Smooth muscle cell (in vitro differentiated cells): ENCODE measurements at regions not wholly inside any gene's neighbourhood (a gene's known extent, or its start where the extent isn't known, plus 50 kb on each side); places are given as distances from the start of the nearest gene placed in this dataset.

ENCODE experiments used
- DNase-seq: peaks from one replicate; lab custom pipeline; 2025; ENCODE audit not compliant: unreplicated experiment; lab: John Stamatoyannopoulos, UW
- H2AFZ ChIP-seq: fragments of 200-600 bp; sonication (generic); 2 replicates; pipeline ENCODE4 v1.6.0; 2016; ENCODE audit warnings: antibody characterized with exemption, low read depth, mild to moderate bottlenecking
- H3F3A ChIP-seq: fragments of 200-600 bp; sonication (generic); 2 replicates; pipeline ENCODE4 v1.6.0; 2017; ENCODE audit warnings: antibody characterized with exemption, low read depth
- H3K27ac ChIP-seq: fragments of 200-600 bp; sonication (generic); 2 replicates; pipeline ENCODE4 v1.5.1; 2016; ENCODE audit warnings: low read depth, mild to moderate bottlenecking
- H3K27me3 ChIP-seq: fragments of 200-600 bp; sonication (generic); 2 replicates; pipeline ENCODE4 v1.6.1; 2016; ENCODE audit warnings: low read depth, mild to moderate bottlenecking
- H3K36me3 ChIP-seq: fragments of 200-600 bp; sonication (generic); 2 replicates; pipeline ENCODE4 v1.5.1; 2016; ENCODE audit warnings: low read depth
- H3K4me1 ChIP-seq: fragments of 200-600 bp; sonication (generic); 2 replicates; pipeline ENCODE4 v1.5.1; 2016; ENCODE audit warnings: low read depth
- H3K4me2 ChIP-seq: fragments of 200-600 bp; sonication (generic); 2 replicates; pipeline ENCODE4 v1.6.0; 2016; ENCODE audit warnings: mild to moderate bottlenecking
- H3K4me3 ChIP-seq: fragments of 200-600 bp; sonication (generic); 2 replicates; pipeline ENCODE4 v1.5.1; 2016; ENCODE audit warnings: mild to moderate bottlenecking
- H3K79me2 ChIP-seq: fragments of 200-600 bp; sonication (generic); 2 replicates; pipeline ENCODE4 v1.6.0; 2016; ENCODE audit warnings: low read depth, mild to moderate bottlenecking
- H3K9ac ChIP-seq: fragments of 200-600 bp; sonication (generic); 2 replicates; pipeline ENCODE4 v1.6.0; 2016; ENCODE audit warnings: low read depth
- H3K9me3 ChIP-seq: fragments of 200-600 bp; sonication (generic); replicated peaks from 2 replicates; pipeline ENCODE4 v1.5.1; 2016; ENCODE audit warnings: low read depth
- H4K20me1 ChIP-seq: fragments of 200-600 bp; sonication (generic); 2 replicates; pipeline ENCODE4 v1.6.0; 2016; ENCODE audit warnings: low read depth
- WGBS: methylation state at CpG from one replicate; pipeline ENCODE4 v1.1.7; 2016; ENCODE audit warnings: low lambda C conversion rate; 5-methylcytosine and 5-hydroxymethylcytosine counted together
- TF ChIP-seq, protein P1 (sequence below): fragments of 200-600 bp; sonication (generic); IDR thresholded peaks from 2 replicates; pipeline ENCODE4 v1.5.1; 2017; ENCODE audit warnings: borderline replicate concordance, mild to moderate bottlenecking, antibody characterized with exemption; ENCODE audit not compliant: insufficient read depth, poor library complexity, severe bottlenecking

DNA sequence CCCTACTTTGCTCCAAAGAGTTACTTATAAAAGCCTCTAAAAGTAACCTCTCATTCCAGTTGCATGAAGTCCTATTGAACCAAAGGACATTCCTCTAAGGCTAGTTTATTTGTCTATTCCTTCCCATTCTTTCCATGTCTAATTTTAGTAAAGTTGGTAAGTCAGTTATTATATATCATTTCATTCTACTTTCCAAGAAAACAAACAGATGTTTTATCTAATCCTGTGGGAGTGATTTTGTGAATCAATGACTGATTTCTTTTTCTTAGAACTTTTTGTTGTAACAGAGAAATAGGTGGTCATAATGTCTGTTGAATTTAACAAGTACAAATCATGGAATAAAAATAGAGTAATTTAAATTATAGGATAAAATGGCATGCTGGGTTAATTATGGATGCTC lies 286.3 kb downstream of the FSIP2 start:
- Histone ChIP-seq H3K4me2 (no peak overlapping the region), H3K9ac (no peak overlapping the region), H3F3A (no peaks in the 10 kb centered on the region), H3K4me1 (no peaks in the 10 kb centered on the region), H3K9me3 (no peaks in the 10 kb centered on the region), H2AFZ (no peak overlapping the region), H3K27ac (no peak overlapping the region), H4K20me1 (no peaks in the 10 kb centered on the region), H3K4me3 (no peak overlapping the region), H3K27me3 (no peaks in the 10 kb centered on the region), H3K36me3 (no peaks in the 10 kb centered on the region), H3K79me2 (no peaks in the 10 kb centered on the region)
- DNase-seq, result no peak
- TF ChIP-seq, protein P1, sequence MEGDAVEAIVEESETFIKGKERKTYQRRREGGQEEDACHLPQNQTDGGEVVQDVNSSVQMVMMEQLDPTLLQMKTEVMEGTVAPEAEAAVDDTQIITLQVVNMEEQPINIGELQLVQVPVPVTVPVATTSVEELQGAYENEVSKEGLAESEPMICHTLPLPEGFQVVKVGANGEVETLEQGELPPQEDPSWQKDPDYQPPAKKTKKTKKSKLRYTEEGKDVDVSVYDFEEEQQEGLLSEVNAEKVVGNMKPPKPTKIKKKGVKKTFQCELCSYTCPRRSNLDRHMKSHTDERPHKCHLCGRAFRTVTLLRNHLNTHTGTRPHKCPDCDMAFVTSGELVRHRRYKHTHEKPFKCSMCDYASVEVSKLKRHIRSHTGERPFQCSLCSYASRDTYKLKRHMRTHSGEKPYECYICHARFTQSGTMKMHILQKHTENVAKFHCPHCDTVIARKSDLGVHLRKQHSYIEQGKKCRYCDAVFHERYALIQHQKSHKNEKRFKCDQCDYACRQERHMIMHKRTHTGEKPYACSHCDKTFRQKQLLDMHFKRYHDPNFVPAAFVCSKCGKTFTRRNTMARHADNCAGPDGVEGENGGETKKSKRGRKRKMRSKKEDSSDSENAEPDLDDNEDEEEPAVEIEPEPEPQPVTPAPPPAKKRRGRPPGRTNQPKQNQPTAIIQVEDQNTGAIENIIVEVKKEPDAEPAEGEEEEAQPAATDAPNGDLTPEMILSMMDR, result no peak

DNA sequence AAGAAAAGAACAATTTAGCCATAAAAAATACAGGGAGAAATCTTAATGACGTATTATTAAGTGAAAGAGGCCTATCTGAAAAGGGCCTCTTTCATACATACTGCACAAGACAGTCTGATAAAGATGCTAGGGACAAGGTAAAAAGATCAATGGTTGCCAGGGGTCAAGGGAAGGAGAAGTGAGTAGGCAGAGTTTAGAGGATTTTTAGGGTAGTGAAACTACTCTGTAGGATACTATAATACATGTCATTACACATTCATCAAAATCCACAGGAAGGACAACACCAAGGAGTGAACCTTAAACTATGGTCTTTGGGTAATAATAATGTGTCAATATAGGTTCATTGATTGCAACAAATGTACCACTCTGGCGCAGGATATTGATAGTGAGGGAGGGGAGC lies 289.3 kb downstream of the FSIP2 start:
- TF ChIP-seq, protein P1, result no peak
- Histone ChIP-seq H3K36me3 (no peaks in the 10 kb centered on the region), H3K27me3 (no peaks in the 10 kb centered on the region), H3K27ac (no peak overlapping the region), H2AFZ (no peak overlapping the region), H3K4me1 (no peaks in the 10 kb centered on the region), H3F3A (no peaks in the 10 kb centered on the region), H4K20me1 (no peaks in the 10 kb centered on the region), H3K4me2 (no peak overlapping the region), H3K9ac (no peak overlapping the region), H3K9me3 (no peaks in the 10 kb centered on the region), H3K79me2 (no peaks in the 10 kb centered on the region), H3K4me3 (no peak overlapping the region)
- no peak for DNase-seq
- WGBS, result 95% methylated on average over 2 of the region's 2 CpGs

DNA sequence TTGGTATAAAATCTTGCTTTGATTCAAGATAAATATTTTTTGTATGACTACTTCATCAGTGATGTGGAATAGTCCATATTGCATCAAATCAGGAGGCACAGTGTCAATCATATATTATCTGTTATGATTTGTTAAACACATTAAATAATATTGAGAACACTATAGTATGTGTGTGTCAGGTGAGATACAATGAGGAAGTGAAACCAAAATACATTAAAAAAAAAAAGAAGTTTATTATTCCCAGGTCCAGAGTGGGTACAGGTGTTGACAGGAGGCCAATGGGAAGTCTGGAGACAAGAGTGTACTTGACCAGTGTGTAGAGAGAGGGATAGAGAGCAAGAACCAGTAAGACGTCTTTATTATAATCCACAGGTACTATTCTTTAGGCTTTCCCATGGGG lies 292.6 kb downstream of the FSIP2 start:
- TF ChIP-seq, protein P1, result no peak
- H3K4me2 ChIP-seq, result no peak overlapping the region
- no peaks in the 10 kb centered on the region for H3K79me2 ChIP-seq
- H3K4me3 ChIP-seq, result no peak overlapping the region
- no peaks in the 10 kb centered on the region for H3K4me1 ChIP-seq
- H3K27me3 ChIP-seq, result no peaks in the 10 kb centered on the region
- no peaks in the 10 kb centered on the region for H4K20me1 ChIP-seq
- H3K9me3 ChIP-seq, result no peaks in the 10 kb centered on the region
- H2AFZ ChIP-seq, result no peak overlapping the region
- H3K9ac ChIP-seq, result no peak overlapping the region
- 95% methylated on average over 1 of the region's 1 CpG for WGBS
- no peak overlapping the region for H3K27ac ChIP-seq
- no peak for DNase-seq
- no peaks in the 10 kb centered on the region for H3K36me3 ChIP-seq
- H3F3A ChIP-seq, result no peaks in the 10 kb centered on the region

DNA sequence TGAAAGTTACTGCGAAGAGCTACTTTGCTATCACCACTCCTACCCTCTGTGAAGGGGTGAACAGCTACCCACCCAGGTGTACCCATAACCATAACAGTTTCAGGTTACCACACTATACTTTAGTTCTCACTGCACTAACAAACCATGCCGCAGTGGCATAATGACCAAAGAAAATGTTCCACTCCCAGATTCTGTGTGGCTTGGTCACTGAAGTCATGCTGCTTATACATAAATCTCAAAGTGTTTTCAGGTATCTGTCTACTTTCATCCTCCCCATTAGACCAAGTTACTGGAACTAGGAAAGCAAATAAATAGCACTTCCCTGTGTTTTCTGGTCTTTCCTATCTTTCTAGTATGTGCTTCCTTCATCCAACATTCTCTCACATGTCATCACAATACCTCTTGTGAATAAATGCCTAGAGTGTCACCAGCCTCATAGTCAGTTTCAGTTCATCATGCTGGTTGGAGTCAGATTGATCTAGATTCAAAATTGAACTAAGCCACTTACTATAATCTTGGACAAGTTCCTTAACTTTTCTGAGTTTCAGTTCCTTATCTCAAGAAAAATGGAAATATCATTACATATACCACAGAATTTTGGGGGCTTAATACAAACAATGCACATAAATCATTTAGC lies 293.6 kb downstream of the FSIP2 start:
- Histone ChIP-seq H3K9me3 (no peaks in the 10 kb centered on the region), H3K79me2 (no peaks in the 10 kb centered on the region), H3K27ac (no peak overlapping the region), H4K20me1 (no peaks in the 10 kb centered on the region), H3K27me3 (no peaks in the 10 kb centered on the region), H3K36me3 (no peaks in the 10 kb centered on the region), H3K4me2 (no peak overlapping the region), H2AFZ (no peak overlapping the region), H3F3A (no peaks in the 10 kb centered on the region), H3K4me3 (no peak overlapping the region), H3K9ac (no peak overlapping the region), H3K4me1 (no peaks in the 10 kb centered on the region)
- TF ChIP-seq, protein P1, result no peak
- 90% methylated on average over 2 of the region's 2 CpGs for WGBS
- DNase-seq, result no peak
